Retina (tissue), 1 donor: ENCODE measurements at regions not wholly inside any gene's neighbourhood (a gene's known extent, or its start where the extent isn't known, plus 50 kb on each side); places are given as distances from the start of the nearest gene placed in this dataset.
A peak's percentile ranks its signal among the peaks of the same experiment; 100 is the strongest.
"Not testable (repeated sequence)": the region's sequence is repeated elsewhere in the genome, so short reads cannot be mapped to it uniquely, and the experiment has no call there.

ENCODE experiments used
- DNase-seq: peaks from one replicate; pipeline ENCODE4 v3.0.0-alpha.2; 2016

DNA sequence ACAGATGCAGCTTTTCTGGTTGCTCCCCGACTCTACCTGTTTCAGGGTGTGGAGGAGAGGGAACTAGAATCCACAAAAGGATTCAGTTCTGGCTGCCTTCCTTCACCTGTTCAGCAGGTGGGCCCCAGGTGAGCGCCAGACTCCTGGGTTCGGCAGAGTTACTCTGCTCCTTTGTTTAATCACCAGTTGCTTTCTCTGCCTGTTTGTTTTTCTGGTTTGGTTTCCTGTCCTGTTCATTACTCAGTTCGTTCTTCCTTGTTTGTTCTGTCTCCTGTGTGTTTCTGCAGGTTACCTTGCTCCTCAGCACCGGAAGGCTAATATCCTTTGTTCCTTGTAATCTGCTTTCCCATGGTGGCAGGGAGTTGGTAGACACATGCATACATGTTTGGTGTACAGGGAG, 508.5 kb upstream of the ATP11B start:
- DNase-seq: no peak

DNA sequence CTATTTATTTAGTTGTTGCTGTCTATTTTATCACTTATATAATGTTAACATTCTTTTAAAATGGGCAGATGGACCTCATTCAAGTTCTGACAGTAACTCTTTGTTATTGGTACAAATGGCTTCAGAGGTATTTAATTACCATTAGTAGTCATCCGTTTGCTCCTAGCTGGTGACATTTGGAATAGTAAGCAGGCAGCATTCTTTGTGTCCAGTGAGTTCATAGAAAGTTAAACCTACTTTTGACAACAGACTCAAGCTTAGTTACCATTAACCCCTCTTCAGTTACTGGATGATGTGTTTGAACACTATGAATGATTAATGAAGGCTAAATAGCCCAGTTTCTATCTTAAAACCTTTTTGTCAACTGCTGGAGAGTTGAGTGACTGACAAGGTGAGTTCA, 500.7 kb upstream of the ATP11B start:
- DNase-seq: no peak

GRCh38 chr3:182294256-182294655, 499.0 kb upstream of the ATP11B start:
- DNase-seq: no peak

- no peak for DNase-seq
These were observed 498.6 kb upstream of the ATP11B start for GRCh38 chr3:182294696-182295095.

GRCh38 chr3:182300266-182300665, 493.0 kb upstream of the ATP11B start:
- DNase-seq: no peak

- DNase-seq: no peak
These were observed 490.1 kb upstream of the ATP11B start for GRCh38 chr3:182303169-182303568.

GRCh38 chr3:182305881-182306665, 487.2 kb upstream of the ATP11B start:
- no peak for DNase-seq

DNA sequence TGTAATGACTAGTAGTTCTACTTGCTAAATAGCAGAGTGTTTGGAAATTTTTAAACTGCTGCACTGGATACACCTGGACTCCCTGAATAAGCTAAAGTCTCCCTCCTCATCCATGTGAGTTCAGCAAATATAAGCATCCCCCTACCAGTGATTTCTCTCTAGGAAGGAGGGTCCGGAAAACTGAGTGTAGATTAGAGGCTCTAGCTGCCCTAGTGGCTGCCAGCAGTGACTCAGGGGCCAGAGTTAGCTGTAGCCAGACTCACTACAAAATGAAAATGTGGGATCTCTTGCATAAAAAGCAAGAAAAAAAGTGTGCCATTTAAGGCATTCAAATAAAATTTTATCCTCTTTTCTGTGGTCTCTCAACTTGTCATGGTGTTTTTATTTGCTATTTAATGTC, 485.0 kb upstream of the ATP11B start:
- no peak for DNase-seq

GRCh38 chr3:182309120-182309519, 484.2 kb upstream of the ATP11B start:
- DNase-seq: no peak

DNA sequence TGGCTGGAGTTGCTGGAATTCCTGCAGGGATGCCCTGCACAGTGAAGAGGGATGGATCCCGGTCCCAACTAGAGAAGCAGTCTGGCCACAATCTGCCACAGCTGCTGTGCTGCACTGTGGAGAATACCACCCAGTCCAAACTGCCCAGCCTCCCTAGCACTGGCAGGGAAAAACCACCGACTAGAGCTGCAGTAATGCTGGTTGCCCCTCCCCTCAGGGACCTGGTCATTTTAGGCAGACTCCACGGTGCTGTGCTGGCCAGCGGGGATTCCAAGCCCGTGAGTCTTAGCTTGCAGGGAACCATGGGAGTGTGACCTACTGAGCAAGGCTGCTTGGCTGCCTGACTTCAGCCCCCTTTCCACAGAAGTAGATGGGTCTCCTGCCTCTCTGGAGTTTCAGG, 478.0 kb upstream of the ATP11B start:
- no peak for DNase-seq

DNA sequence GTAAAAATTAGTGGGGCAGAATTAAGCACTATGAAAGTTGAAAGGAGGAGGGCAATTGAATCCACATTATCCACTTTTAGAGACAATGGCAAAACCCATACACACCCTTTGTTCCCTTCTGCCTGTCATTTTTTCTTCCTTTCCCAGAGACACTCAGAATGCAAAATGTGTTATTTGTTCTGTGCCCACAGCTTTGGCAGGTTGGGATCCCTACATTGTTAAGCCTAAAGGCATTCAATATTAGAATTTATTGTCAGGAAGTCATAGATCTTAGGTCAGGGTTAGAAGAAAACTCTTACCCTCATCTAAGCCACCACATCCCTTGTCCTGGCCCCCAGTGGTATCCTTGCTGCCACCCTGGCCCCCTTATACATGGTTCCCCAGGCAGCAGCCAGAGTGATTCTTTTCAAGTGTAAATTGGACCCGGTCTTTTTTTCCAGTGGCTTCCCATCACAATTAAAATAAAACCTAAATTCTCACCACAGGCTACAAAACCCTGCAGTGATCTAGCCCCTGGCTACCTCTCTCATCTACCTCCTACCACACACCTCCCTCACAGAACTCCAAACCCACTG, 470.1 kb upstream of the ATP11B start:
- DNase-seq: peak; percentile 13

DNA sequence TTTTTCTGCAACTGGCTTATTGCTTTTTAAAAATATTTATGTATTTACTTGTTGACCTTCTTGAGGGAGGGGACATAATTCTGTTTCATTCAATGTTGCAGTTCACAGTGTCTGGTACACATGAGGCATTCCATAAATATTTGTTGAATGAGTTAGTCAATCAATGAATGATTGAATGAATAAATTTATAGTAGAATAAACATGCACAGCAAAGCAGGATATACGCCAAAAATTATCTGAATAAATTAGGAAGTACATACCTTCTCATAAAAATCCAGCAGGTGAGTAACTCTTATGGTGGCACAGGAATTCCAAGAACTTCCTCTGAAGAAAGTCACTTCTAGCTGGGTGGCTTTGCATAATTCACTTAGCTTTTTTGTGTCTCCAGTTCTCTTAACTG, 469.4 kb upstream of the ATP11B start:
- DNase-seq: no peak

GRCh38 chr3:182325213-182325950, 467.9 kb upstream of the ATP11B start:
- DNase-seq: peak; percentile 41

DNA sequence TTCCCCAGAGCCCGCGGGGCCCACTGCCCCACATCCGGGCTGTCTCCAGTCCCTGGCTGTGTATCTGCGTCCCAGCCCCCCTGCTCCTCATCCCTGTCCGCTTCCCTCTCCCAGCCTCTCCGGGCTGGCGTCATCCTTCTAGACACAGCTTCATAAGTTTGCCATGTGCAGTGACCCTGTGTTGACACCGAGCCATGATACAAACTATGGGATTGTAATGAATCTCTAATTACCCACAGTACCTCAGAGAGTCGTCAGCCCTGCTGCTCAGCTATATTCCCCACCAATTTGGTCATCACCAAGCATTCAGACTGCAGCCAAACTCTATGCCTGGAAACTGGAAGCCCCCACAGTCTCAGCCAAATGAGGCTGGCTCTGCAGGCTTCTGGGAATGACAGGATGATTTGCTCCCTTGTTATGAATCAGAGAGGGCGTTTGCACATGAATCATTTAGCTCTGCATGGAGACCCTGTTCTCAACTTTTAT, 466.1 kb upstream of the ATP11B start:
- DNase-seq: peak; percentile 91

DNA sequence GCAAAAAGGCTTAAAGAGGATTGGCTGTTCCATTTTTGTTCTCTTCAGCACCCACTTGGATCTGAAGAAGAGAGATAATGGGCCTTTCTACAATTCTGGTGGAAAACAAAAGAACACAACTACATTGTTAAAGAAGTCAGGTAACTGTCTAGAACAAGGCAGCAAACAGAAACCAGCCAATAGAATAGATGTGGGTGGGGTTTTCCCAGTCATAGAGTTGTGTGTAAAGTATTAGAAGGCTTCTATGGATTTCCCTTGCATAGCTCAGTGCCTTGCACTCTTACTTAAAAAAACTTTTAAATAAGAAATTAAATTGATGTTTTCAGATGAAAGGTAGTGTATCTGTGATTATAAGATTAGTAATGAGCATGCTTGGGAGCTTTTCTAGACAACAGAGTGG, 462.7 kb upstream of the ATP11B start:
- no peak for DNase-seq

GRCh38 chr3:182331341-182331740, 462.0 kb upstream of the ATP11B start:
- no peak for DNase-seq

DNA sequence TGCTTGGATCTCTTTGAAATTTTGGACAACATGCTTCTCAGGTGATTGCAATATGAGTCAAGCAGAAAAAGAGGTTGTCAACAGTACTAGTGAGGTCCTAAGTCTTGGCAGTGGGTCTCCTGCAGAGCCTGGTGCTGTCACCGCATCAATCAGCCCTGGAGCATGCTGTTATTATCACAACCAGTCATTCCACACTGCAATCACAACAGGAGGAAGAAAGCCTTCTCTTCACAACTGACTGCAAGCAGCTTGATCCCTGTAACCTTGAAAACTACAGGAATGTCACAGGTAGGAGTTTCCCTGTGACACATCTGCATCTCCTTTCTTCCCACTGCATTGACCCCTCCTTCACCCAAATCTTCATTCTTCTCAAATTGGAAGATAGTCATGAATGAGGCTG, 451.1 kb upstream of the ATP11B start:
- DNase-seq: no peak

DNA sequence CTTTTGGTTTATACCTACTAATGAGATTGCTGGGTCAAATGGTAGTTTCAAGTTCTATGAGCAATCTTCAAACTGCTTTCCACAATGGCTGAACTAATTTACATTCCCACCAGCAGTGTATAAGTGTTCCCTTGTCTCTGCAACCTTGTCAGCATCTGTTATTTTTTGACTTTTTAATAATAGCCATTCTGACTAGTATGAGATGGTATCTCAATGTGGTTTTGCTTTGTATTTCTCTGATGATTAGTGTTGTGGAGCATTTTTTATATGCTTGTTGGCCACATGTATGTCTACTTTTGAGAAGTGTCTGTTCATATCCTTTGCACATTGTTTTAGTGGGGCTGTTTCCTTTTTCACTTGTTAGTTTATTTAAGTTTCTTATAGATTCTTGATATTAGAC, 449.3 kb upstream of the ATP11B start:
- not testable (repeated sequence) for DNase-seq

DNA sequence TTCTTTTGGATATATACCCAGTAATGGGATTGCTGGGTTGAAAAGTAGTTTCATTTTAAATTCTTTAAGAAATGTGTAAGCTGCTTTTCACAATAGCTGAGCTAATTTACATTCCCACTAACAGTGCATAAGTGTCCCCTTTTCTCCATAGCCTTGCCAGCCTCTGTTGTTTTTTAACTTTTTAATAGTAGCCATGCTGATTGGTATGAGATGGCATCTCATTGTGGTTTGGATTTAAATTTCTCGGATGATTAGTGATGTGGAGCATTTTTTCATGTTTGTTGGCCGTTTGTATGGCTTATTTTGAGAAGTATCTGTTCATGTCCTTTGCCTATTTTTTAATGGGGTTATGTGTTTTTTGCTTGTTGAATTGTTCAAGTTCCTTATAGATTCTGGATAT, 444.3 kb upstream of the ATP11B start:
- DNase-seq: no peak

- DNase-seq: no peak
These were observed 443.3 kb upstream of the ATP11B start for GRCh38 chr3:182349951-182350517.

GRCh38 chr3:182357928-182358327, 435.4 kb upstream of the ATP11B start:
- no peak for DNase-seq

DNA sequence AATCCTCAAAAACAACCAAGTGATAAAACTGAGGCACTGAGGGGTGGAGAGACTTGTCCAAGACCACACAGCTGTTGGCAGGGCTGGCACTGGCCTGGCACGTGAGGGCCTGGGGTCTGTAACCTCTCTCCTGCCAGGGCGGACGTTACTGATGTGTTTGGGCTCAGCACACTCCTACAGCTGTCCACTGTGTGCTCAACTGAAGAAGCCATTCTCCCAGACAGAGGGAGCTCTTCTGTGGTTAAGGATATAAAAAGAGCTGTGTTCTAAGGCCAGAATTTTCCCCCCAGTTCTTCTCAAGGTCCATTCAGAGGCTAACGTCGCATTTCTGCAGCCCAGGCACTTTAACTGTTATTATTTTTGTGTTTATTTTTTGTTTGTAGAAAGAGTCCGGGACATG, 429.0 kb upstream of the ATP11B start:
- no peak for DNase-seq
